ENCODE measurements at regions not wholly inside any gene's neighbourhood (a gene's known extent, or its start where the extent isn't known, plus 50 kb on each side); places are given as distances from the start of the nearest gene placed in this dataset.
"Not testable (repeated sequence)": the region's sequence is repeated elsewhere in the genome, so short reads cannot be mapped to it uniquely, and the experiment has no call there.

- DNase-seq (ENCODE audit: low spot score) = no peak
Observed at GRCh38 chr9:32004431-32005076, 379.9 kb upstream of the ACO1 start.

GRCh38 chr9:32010322-32010721 is 374.1 kb upstream of the ACO1 start:
- no peak for DNase-seq (ENCODE audit: low spot score)

GRCh38 chr9:32011049-32011448 is 373.4 kb upstream of the ACO1 start:
- no peak for DNase-seq (ENCODE audit: low spot score)

- no peak for DNase-seq (ENCODE audit: low spot score)
Observed at GRCh38 chr9:32015795-32016194, 368.6 kb upstream of the ACO1 start.

GRCh38 chr9:32045513-32045912 is 338.9 kb upstream of the ACO1 start:
- DNase-seq (ENCODE audit: low spot score) = no peak

- no peak for DNase-seq (ENCODE audit: low spot score)
Observed at GRCh38 chr9:32067261-32067660, 317.2 kb upstream of the ACO1 start.

GRCh38 chr9:32069169-32069813 is 315.2 kb upstream of the ACO1 start:
- no peak for DNase-seq (ENCODE audit: low spot score)

- no peak for DNase-seq (ENCODE audit: low spot score)
Observed at GRCh38 chr9:32069969-32070368, 314.5 kb upstream of the ACO1 start.

- DNase-seq (ENCODE audit: low spot score) = no peak
Observed at GRCh38 chr9:32072570-32072969, 311.9 kb upstream of the ACO1 start.

- no peak for DNase-seq (ENCODE audit: low spot score)
Observed at GRCh38 chr9:32092031-32092430, 292.4 kb upstream of the ACO1 start.

- no peak for DNase-seq (ENCODE audit: low spot score)
Observed at GRCh38 chr9:32117291-32117690, 267.2 kb upstream of the ACO1 start.

- no peak for DNase-seq (ENCODE audit: low spot score)
Observed at GRCh38 chr9:32128546-32128945, 255.9 kb upstream of the ACO1 start.

- DNase-seq (ENCODE audit: low spot score) = not testable (repeated sequence)
Observed at GRCh38 chr9:32130709-32131108, 253.7 kb upstream of the ACO1 start.

GRCh38 chr9:32136700-32137339 is 247.6 kb upstream of the ACO1 start:
- peak; percentile 4 for DNase-seq (ENCODE audit: low spot score)

- no peak for DNase-seq (ENCODE audit: low spot score)
Observed at GRCh38 chr9:32142074-32142473, 242.4 kb upstream of the ACO1 start.

- not testable (repeated sequence) for DNase-seq (ENCODE audit: low spot score)
Observed at GRCh38 chr9:32148553-32148952, 235.9 kb upstream of the ACO1 start.

- DNase-seq (ENCODE audit: low spot score) = no peak
Observed at GRCh38 chr9:32161209-32161608, 223.2 kb upstream of the ACO1 start.

GRCh38 chr9:32161720-32162119 is 222.7 kb upstream of the ACO1 start:
- DNase-seq (ENCODE audit: low spot score) = no peak

GRCh38 chr9:32166316-32166715 is 218.1 kb upstream of the ACO1 start:
- DNase-seq (ENCODE audit: low spot score) = not testable (repeated sequence)

- DNase-seq (ENCODE audit: low spot score) = no peak
Observed at GRCh38 chr9:32171339-32171738, 213.1 kb upstream of the ACO1 start.

GRCh38 chr9:32172256-32172655 is 212.2 kb upstream of the ACO1 start:
- DNase-seq (ENCODE audit: low spot score) = no peak

- DNase-seq (ENCODE audit: low spot score) = no peak
Observed at GRCh38 chr9:32177396-32177795, 207.0 kb upstream of the ACO1 start.

GRCh38 chr9:32180597-32180996 is 203.8 kb upstream of the ACO1 start:
- no peak for DNase-seq (ENCODE audit: low spot score)

- DNase-seq (ENCODE audit: low spot score) = no peak
Observed at GRCh38 chr9:32200241-32200640, 184.2 kb upstream of the ACO1 start.
